ENCODE measurements at regions not wholly inside any gene's neighbourhood (a gene's known extent, or its start where the extent isn't known, plus 50 kb on each side); places are given as distances from the start of the nearest gene placed in this dataset.

- intact Hi-C loops (cut with micrococcal nuclease): no loop called here
- no peak overlapping the region for H2AFZ ChIP-seq (ENCODE audit: low read depth, low read length)
- H3K4me1 ChIP-seq (ENCODE audit: control insufficient read depth, extremely low read depth, insufficient read depth, low read length): no peaks in the 10 kb centered on the region
- DNase-seq (ENCODE audit: low read depth, low spot score): no peak
- ChIA-PET POLR2A (no interaction called here), CTCF (no interaction called here)
- no peaks in the 10 kb centered on the region for H3K79me2 ChIP-seq (ENCODE audit: control insufficient read depth, insufficient read depth, low read length)
- H3K4me3 ChIP-seq (replicated peaks in 1 of 3; ENCODE audit: insufficient read depth in 1 of 3, low read depth in 1 of 3, low read length in 3 of 3): no peak overlapping the region
- no peak for FAIRE-seq
- no TSS peak for BruUV-seq (replicated peaks)
- no peak overlapping the region for H3K9ac ChIP-seq (replicated peaks; ENCODE audit: extremely low read depth, insufficient read depth, low read length)
- no peak for TF ChIP-seq POLR2AphosphoS5 (IDR thresholded peaks at IDR 0.05; ENCODE audit: insufficient read depth, low read depth, low read length)
- TF ChIP-seq GATA2 (IDR thresholded peaks at IDR 0.05; ENCODE audit: insufficient read depth, insufficient read length, low read depth, low read length): no peak
- TF ChIP-seq JUN (IDR thresholded peaks at IDR 0.05; ENCODE audit: borderline replicate concordance, insufficient read depth, insufficient read length, low read depth): no peak
- TF ChIP-seq FOS (IDR thresholded peaks at IDR 0.05; ENCODE audit: borderline replicate concordance, insufficient read depth, low read length): no peak
- no peak for TF ChIP-seq MYC (IDR thresholded peaks at IDR 0.05; ENCODE audit: low read depth, low read length)
- TF ChIP-seq CTCF (IDR thresholded peaks at IDR 0.05; ENCODE audit: extremely low read depth in 1 of 2, insufficient read depth in 1 of 2, low read depth in 1 of 2, low read length in 2 of 2): no peak
- TF ChIP-seq EZH2 (IDR thresholded peaks at IDR 0.05; ENCODE audit: borderline replicate concordance, low read depth, low read length, severe bottlenecking): no peak
- TF ChIP-seq POLR2A (IDR thresholded peaks at IDR 0.05; ENCODE audit: low read depth, low read length): no peak
- no peak for TF ChIP-seq MAX (IDR thresholded peaks at IDR 0.05; ENCODE audit: insufficient read depth, insufficient read length)
- no peaks in the 10 kb centered on the region for H3K36me3 ChIP-seq (ENCODE audit: control insufficient read depth in 2 of 2, extremely low read depth in 1 of 2, insufficient read depth in 2 of 2, low read length in 2 of 2)
- H3K4me2 ChIP-seq (ENCODE audit: insufficient read depth, low read length): no peak overlapping the region
- no peaks in the 10 kb centered on the region for H3K27me3 ChIP-seq (ENCODE audit: control insufficient read depth in 2 of 2, insufficient read depth in 2 of 2, low read length in 2 of 2)
- H3K9me3 ChIP-seq (replicated peaks; ENCODE audit: control insufficient read depth, insufficient read depth, low read length): no peaks in the 10 kb centered on the region
- dilution Hi-C loops (cut with MboI; ENCODE audit: extremely low pct_ligation_motif_present, low sequenced_read_pairs): no loop called here
- no peak overlapping the region for H3K27ac ChIP-seq (ENCODE audit: insufficient read depth, low read depth, low read length)
- no peaks in the 10 kb centered on the region for H3K9me1 ChIP-seq (replicated peaks; ENCODE audit: control insufficient read depth, extremely low read depth, insufficient read depth, low read length)
- no peaks in the 10 kb centered on the region for H4K20me1 ChIP-seq (replicated peaks; ENCODE audit: control insufficient read depth, extremely low read depth, insufficient read depth, low read length)
These were observed 1724.0 kb downstream of the RPA4 start for GRCh38 chrX:98607739-98608138.
